B cell (primary cell): ENCODE measurements at regions not wholly inside any gene's neighbourhood (a gene's known extent, or its start where the extent isn't known, plus 50 kb on each side); places are given as distances from the start of the nearest gene placed in this dataset.

Experiments
- ATAC-seq: fragments of 200-7000 bp; cut with Tn5 transposase; one replicate; pipeline ENCODE4 v1.10.0; 2021; ENCODE audit warnings: low read depth, mild to moderate bottlenecking, moderate number of reproducible peaks, moderate library complexity
- CTCF ChIA-PET: fragments of 350-600 bp; sonication (Branson Sonifier 250); formaldehyde crosslinking; loops from one replicate; lab custom pipeline; 2021; ENCODE audit warnings: antibody characterized with exemption, inconsistent platforms; lab: Charles Lee
- POLR2A ChIA-PET: fragments of 350-600 bp; sonication (Branson Sonifier 250); formaldehyde crosslinking; loops from one replicate; lab custom pipeline; 2021; ENCODE audit warnings: antibody characterized with exemption; lab: Charles Lee
- DNase-seq: peaks from one replicate; pipeline ENCODE4 v3.0.0; 2013
- H2AFZ ChIP-seq: 2 replicates; pipeline ENCODE4 v1.6.1; 2012; ENCODE audit warnings: mild to moderate bottlenecking, low read depth, low read length; ENCODE audit not compliant: insufficient read depth, poor library complexity, severe bottlenecking
- H3K27ac ChIP-seq, 2 donors: 1 replicate in 1 of 2; 2 replicates in 1 of 2; pipeline ENCODE4 v1.5.1; 2012 to 2013; ENCODE audit warnings: low read length in 2 of 2, mild to moderate bottlenecking in 2 of 2, moderate library complexity in 1 of 2
- H3K27me3 ChIP-seq, 4 experiments: fragments of 200-600 bp in 1 of 4; sonication (generic) in 1 of 4; replicated peaks in 1 of 4; 1 replicate in 2 of 4; 2 replicates in 2 of 4; pipeline versions ENCODE4 v1.6.1 to v1.7.0; 2013 to 2016; ENCODE audit warnings: low read length in 3 of 4, mild to moderate bottlenecking in 2 of 4, mixed read lengths in 1 of 4, moderate library complexity in 1 of 4; ENCODE audit not compliant: insufficient read depth in 4 of 4, control insufficient read depth in 3 of 4; ENCODE audit errors: control extremely low read depth in 1 of 4
- H3K36me3 ChIP-seq, 2 experiments: replicated peaks in 1 of 2; 1 replicate in 1 of 2; 2 replicates in 1 of 2; pipeline versions ENCODE4 v1.6.1 to v1.7.1; 2013; ENCODE audit warnings: low read length in 1 of 2; ENCODE audit not compliant: insufficient read depth in 2 of 2, control insufficient read depth in 1 of 2; ENCODE audit errors: control extremely low read depth in 1 of 2, extremely low read depth in 1 of 2
- H3K4me1 ChIP-seq, 2 donors: fragments of 200-600 bp in 1 of 2; sonication (generic) in 1 of 2; 1 replicate in 1 of 2; 2 replicates in 1 of 2; pipeline versions ENCODE4 v1.5.1 to v1.6.1; 2013 to 2017; ENCODE audit warnings: low read length in 2 of 2; ENCODE audit not compliant: control insufficient read depth in 2 of 2, insufficient read depth in 2 of 2
- H3K4me2 ChIP-seq: replicated peaks from 2 replicates; pipeline ENCODE3; 2012; ENCODE audit warnings: mild to moderate bottlenecking, low read depth, low read length; ENCODE audit not compliant: poor library complexity, severe bottlenecking
- H3K4me3 ChIP-seq, 5 experiments: fragments of 200-600 bp in 1 of 5; sonication (generic) in 1 of 5; 1 replicate in 3 of 5; 2 replicates in 2 of 5; pipeline versions ENCODE4 v1.5.1 to v1.7.0; 2011 to 2016; ENCODE audit warnings: low read length in 4 of 5, mild to moderate bottlenecking in 4 of 5, low read depth in 2 of 5, control low read depth in 1 of 5, moderate library complexity in 1 of 5; ENCODE audit not compliant: insufficient read depth in 1 of 5; ENCODE audit errors: control extremely low read depth in 1 of 5, extremely low read depth in 1 of 5
- H3K79me2 ChIP-seq: fragments of 200-600 bp; sonication (generic); one replicate; pipeline ENCODE4 v1.6.0; 2016; ENCODE audit warnings: low read length; ENCODE audit not compliant: control insufficient read depth, insufficient read depth
- H3K9ac ChIP-seq: fragments of 200-600 bp; sonication (generic); 2 replicates; pipeline ENCODE4 v1.6.1; 2017; ENCODE audit warnings: mild to moderate bottlenecking, low read length, moderate library complexity
- H3K9me3 ChIP-seq, 3 donors: one replicate each; pipeline versions ENCODE4 v1.6.1 to v1.7.1; 2013; ENCODE audit warnings: low read length in 2 of 3; ENCODE audit not compliant: control insufficient read depth in 2 of 3, insufficient read depth in 1 of 3; ENCODE audit errors: control extremely low read depth in 1 of 3
- H4K20me1 ChIP-seq: 2 replicates; pipeline ENCODE4 v1.6.0; 2012; ENCODE audit warnings: mild to moderate bottlenecking, low read length; ENCODE audit not compliant: insufficient read depth, control insufficient read depth, poor library complexity, severe bottlenecking
- H3K27ac Mint-ChIP-seq: one replicate; pipeline ENCODE4 v1.8.0; 2021; ENCODE audit warnings: mixed read lengths
- H3K27me3 Mint-ChIP-seq: one replicate; pipeline ENCODE4 v1.8.0; 2021; ENCODE audit warnings: mixed read lengths
- H3K4me1 Mint-ChIP-seq: one replicate; pipeline ENCODE4 v1.8.0; 2021; ENCODE audit warnings: mixed read lengths
- H3K4me3 Mint-ChIP-seq: one replicate; pipeline ENCODE4 v1.8.0; 2021; ENCODE audit warnings: mixed read lengths
- H3K9me3 Mint-ChIP-seq: one replicate; pipeline ENCODE4 v1.8.0; 2022; ENCODE audit warnings: mixed read lengths; ENCODE audit not compliant: insufficient read depth
- EZH2 ChIP-seq: IDR thresholded peaks from 2 replicates; pipeline ENCODE4 v1.6.1; 2012; ENCODE audit warnings: borderline replicate concordance, low read depth, mild to moderate bottlenecking, moderate library complexity, low read length; ENCODE audit not compliant: insufficient read depth, poor library complexity, severe bottlenecking
- WGBS: methylation state at CpG from one replicate; pipeline ENCODE4 v1.1.5; 2013; ENCODE audit warnings: missing lambda C conversion rate; ENCODE audit not compliant: insufficient coverage; 5-methylcytosine and 5-hydroxymethylcytosine counted together
- intact Hi-C: fragments of 100-400 bp; cut with micrococcal nuclease; formaldehyde crosslinking; loops from one replicate; pipeline ENCODE4 v1.10.0; 2022
- TF ChIP-seq, protein P1 (sequence below): fragments of 200-600 bp; IDR thresholded peaks from one replicate; pipeline ENCODE4 v1.8.0; 2022; ENCODE audit warnings: antibody characterized with exemption, mild to moderate bottlenecking

DNA sequence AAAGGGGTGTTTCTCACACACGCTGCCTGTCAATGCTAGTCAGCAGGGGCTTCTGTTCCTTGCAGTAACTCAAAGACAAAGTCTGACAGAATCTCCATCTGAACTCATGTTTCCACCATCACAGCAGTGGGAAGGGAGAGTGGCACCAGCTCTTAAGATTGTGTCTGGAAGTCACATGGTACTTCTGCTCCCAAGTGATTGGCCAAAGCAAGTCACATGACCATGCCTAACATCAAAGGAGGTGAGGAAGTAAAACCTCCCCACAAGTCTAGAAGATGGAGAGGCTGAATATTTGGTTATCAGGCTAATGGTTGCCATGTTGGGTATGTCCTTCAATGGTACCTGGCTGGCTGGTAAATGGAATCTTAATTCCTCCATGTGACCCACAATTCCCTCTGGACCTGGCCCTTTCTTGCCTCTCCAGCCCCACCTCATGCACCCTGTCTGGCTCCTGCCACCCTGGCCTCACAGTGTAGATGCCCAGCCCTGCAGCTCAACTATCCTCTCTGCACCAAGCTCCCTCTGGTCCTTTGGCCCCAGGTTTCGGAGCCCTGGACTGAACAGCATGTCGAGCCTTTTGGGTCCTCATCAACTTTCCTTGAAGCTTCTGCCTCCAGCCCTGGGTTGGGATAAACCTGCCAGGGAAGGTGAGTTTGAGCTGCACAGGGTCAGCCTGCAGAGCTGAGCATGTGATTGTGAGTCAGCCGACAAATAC lies 51.0 kb upstream of the PMEPA1 start:
- no CpG with 5 or more reads among the region's 4 CpGs for WGBS
- intact Hi-C loops: no loop called here
- H3K4me3 Mint-ChIP-seq: no peak overlapping the region

DNA sequence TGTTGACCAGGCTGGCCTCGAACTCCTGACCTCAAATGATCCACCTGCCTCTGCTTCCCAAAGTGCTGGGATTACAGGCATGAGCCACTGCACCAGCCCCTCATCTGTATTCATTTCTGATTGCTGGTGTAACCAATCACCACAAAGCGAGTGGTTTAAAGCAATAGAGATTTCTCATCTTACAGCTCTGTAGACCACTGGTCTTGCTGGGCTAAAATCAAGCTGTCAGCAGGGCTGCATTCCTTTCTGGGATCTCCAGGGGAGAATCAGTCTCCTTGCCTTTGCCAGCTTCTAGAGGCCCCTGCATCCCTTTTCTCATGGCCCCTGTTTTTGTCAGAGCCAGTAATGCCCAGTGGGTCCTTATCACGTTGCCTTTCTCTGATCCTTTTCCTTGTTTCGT lies 49.9 kb upstream of the PMEPA1 start:
- Histone ChIP-seq H3K27ac (no peak overlapping the region), H3K27me3 (peaks cover 0 to 5% (median 2%) of the 10 kb centered on the region in 4 experiments), H3K9me3 (peaks cover 0 to 11% (median 9%) of the 10 kb centered on the region in 3 donors), H3K4me2 (no peak overlapping the region), H3K9ac (no peak overlapping the region), H3K79me2 (no peaks in the 10 kb centered on the region), H3K4me1 (no peaks in the 10 kb centered on the region), H2AFZ (no peak overlapping the region), H4K20me1 (no peaks in the 10 kb centered on the region), H3K36me3 (no peaks in the 10 kb centered on the region), H3K4me3 (no peak overlapping the region)
- ATAC-seq (no peak), DNase-seq (no peak)
- intact Hi-C loops: no loop called here
- TF ChIP-seq EZH2: no peak
- TF ChIP-seq, protein P1, sequence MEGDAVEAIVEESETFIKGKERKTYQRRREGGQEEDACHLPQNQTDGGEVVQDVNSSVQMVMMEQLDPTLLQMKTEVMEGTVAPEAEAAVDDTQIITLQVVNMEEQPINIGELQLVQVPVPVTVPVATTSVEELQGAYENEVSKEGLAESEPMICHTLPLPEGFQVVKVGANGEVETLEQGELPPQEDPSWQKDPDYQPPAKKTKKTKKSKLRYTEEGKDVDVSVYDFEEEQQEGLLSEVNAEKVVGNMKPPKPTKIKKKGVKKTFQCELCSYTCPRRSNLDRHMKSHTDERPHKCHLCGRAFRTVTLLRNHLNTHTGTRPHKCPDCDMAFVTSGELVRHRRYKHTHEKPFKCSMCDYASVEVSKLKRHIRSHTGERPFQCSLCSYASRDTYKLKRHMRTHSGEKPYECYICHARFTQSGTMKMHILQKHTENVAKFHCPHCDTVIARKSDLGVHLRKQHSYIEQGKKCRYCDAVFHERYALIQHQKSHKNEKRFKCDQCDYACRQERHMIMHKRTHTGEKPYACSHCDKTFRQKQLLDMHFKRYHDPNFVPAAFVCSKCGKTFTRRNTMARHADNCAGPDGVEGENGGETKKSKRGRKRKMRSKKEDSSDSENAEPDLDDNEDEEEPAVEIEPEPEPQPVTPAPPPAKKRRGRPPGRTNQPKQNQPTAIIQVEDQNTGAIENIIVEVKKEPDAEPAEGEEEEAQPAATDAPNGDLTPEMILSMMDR: no peak
- Mint-ChIP-seq H3K27me3 (peaks cover 45% of the 10 kb centered on the region), H3K4me3 (no peak overlapping the region), H3K4me1 (no peaks in the 10 kb centered on the region), H3K27ac (no peak overlapping the region), H3K9me3 (no peaks in the 10 kb centered on the region)
- ChIA-PET CTCF (no interaction called here), POLR2A (no interaction called here)
- 82% methylated on average over 4 of the region's 4 CpGs for WGBS

More for the DNA sequence above, 51.0 kb upstream of the PMEPA1 start:
- TF ChIP-seq, protein P1: no peak
- TF ChIP-seq EZH2: no peak
- DNase-seq (no peak), ATAC-seq (no peak)
- ChIA-PET CTCF (no interaction called here), POLR2A (no interaction called here)
- peaks cover 34% of the 10 kb centered on the region for H3K27me3 Mint-ChIP-seq
- H3K36me3 ChIP-seq: no peaks in the 10 kb centered on the region
- H3K4me2 ChIP-seq: no peak overlapping the region
- H3K79me2 ChIP-seq: no peaks in the 10 kb centered on the region
- H3K9ac ChIP-seq: no peak overlapping the region
- H3K27ac ChIP-seq: no peak overlapping the region
- no peak overlapping the region for H3K27ac Mint-ChIP-seq
- no peak overlapping the region for H3K4me3 ChIP-seq
- no peaks in the 10 kb centered on the region for H3K4me1 ChIP-seq
- H3K9me3 ChIP-seq: peaks cover 1 to 11% (median 9%) of the 10 kb centered on the region in 3 donors
- H3K4me1 Mint-ChIP-seq: no peaks in the 10 kb centered on the region
- H3K9me3 Mint-ChIP-seq: no peaks in the 10 kb centered on the region
- H4K20me1 ChIP-seq: no peaks in the 10 kb centered on the region
- no peak overlapping the region for H2AFZ ChIP-seq
- H3K27me3 ChIP-seq: peaks cover 0 to 4% (median under 1%) of the 10 kb centered on the region in 4 experiments
